OCI-LY3 (cell line): ENCODE measurements at regions not wholly inside any gene's neighbourhood (a gene's known extent, or its start where the extent isn't known, plus 50 kb on each side); places are given as distances from the start of the nearest gene placed in this dataset.

Source experiments
- H2AFZ ChIP-seq: fragments of 200-600, 300-600 bp; shearing (Covaris generic); 2 replicates; pipeline ENCODE4 v1.6.0; 2014; ENCODE audit warnings: antibody characterized with exemption, low read depth, low read length
- H3K27ac ChIP-seq: fragments of 200-600, 300-600 bp; sonication (generic); 2 replicates; pipeline ENCODE4 v1.5.1; 2014; ENCODE audit warnings: mild to moderate bottlenecking, low read length, moderate library complexity, mixed read lengths
- H3K27me3 ChIP-seq: fragments of 200-600, 300-600 bp; sonication (generic); 2 replicates; pipeline ENCODE4 v1.6.1; 2014; ENCODE audit warnings: low read depth, low read length, mixed read lengths
- H3K36me3 ChIP-seq: fragments of 200-600, 300-600 bp; sonication (generic); replicated peaks from 2 replicates; pipeline ENCODE3; 2014; ENCODE audit warnings: low read depth, low read length, mixed read lengths
- H3K4me1 ChIP-seq: fragments of 300-600, 200-600 bp; sonication (generic); 2 replicates; pipeline ENCODE4 v1.6.1; 2014; ENCODE audit warnings: low read length, mixed read lengths
- H3K4me2 ChIP-seq: fragments of 200-600, 300-600 bp; sonication (generic); 2 replicates; pipeline ENCODE4 v1.6.1; 2014; ENCODE audit warnings: low read length, mixed read lengths
- H3K4me3 ChIP-seq: fragments of 300-600, 200-600 bp; sonication (generic); 2 replicates; pipeline ENCODE4 v1.5.1; 2014; ENCODE audit warnings: antibody characterized with exemption, mild to moderate bottlenecking, low read length, moderate library complexity
- H3K79me2 ChIP-seq: fragments of 300-600, 200-600 bp; shearing (Covaris generic); 2 replicates; pipeline ENCODE4 v1.6.1; 2014; ENCODE audit warnings: mild to moderate bottlenecking, low read length, mixed read lengths
- H3K9ac ChIP-seq: fragments of 300-600, 200-600 bp; shearing (Covaris generic); 2 replicates; pipeline ENCODE4 v1.6.0; 2014; ENCODE audit warnings: mild to moderate bottlenecking, low read length, moderate library complexity
- H3K9me3 ChIP-seq: fragments of 200-600, 300-600 bp; shearing (Covaris generic); 2 replicates; pipeline ENCODE4 v1.6.1; 2014; ENCODE audit warnings: low read length, mixed read lengths; ENCODE audit not compliant: insufficient read depth
- H4K20me1 ChIP-seq: fragments of 200-600, 300-600 bp; sonication (generic); 2 replicates; pipeline ENCODE4 v1.6.1; 2016; ENCODE audit warnings: low read length, mixed read lengths; ENCODE audit not compliant: insufficient read depth
- CTCF ChIP-seq: fragments of 200-600, 300-600 bp; sonication (generic); IDR thresholded peaks from 2 replicates; pipeline ENCODE4 v1.5.1; 2014; ENCODE audit warnings: antibody characterized with exemption, low read length, low read depth
- EZH2phosphoT487 ChIP-seq: fragments of 200-600 bp; shearing (Covaris generic); IDR thresholded peaks from 2 replicates; pipeline ENCODE4 v1.6.1; 2018; ENCODE audit warnings: antibody characterized with exemption, mixed run types, low read depth

GRCh38 chr5:97383996-97384395 lies 200.9 kb upstream of the RIOK2 start:
- Histone ChIP-seq H3K79me2 (no peaks in the 10 kb centered on the region), H3K4me2 (no peak overlapping the region), H3K4me3 (no peak overlapping the region), H2AFZ (no peak overlapping the region), H3K4me1 (no peaks in the 10 kb centered on the region), H3K9ac (no peak overlapping the region), H3K27ac (no peak overlapping the region), H3K9me3 (no peaks in the 10 kb centered on the region), H3K27me3 (no peaks in the 10 kb centered on the region), H3K36me3 (no peaks in the 10 kb centered on the region), H4K20me1 (no peaks in the 10 kb centered on the region)
- TF ChIP-seq CTCF = no peak
- no peak for TF ChIP-seq EZH2phosphoT487

GRCh38 chr5:97388794-97389193 lies 205.7 kb upstream of the RIOK2 start:
- Histone ChIP-seq H3K4me3 (no peak overlapping the region), H3K9ac (no peak overlapping the region), H3K4me1 (no peaks in the 10 kb centered on the region), H4K20me1 (no peaks in the 10 kb centered on the region), H3K79me2 (no peaks in the 10 kb centered on the region), H3K36me3 (no peaks in the 10 kb centered on the region), H2AFZ (no peak overlapping the region), H3K27me3 (no peaks in the 10 kb centered on the region), H3K27ac (no peak overlapping the region), H3K9me3 (no peaks in the 10 kb centered on the region), H3K4me2 (no peak overlapping the region)
- no peak for TF ChIP-seq EZH2phosphoT487
- no peak for TF ChIP-seq CTCF

GRCh38 chr5:97400537-97400936 lies 217.5 kb upstream of the RIOK2 start:
- Histone ChIP-seq H3K36me3 (no peaks in the 10 kb centered on the region), H3K27ac (no peak overlapping the region), H3K4me1 (no peaks in the 10 kb centered on the region), H2AFZ (no peak overlapping the region), H3K9me3 (no peaks in the 10 kb centered on the region), H4K20me1 (no peaks in the 10 kb centered on the region), H3K4me2 (no peak overlapping the region), H3K79me2 (no peaks in the 10 kb centered on the region), H3K27me3 (no peaks in the 10 kb centered on the region), H3K4me3 (no peak overlapping the region), H3K9ac (no peak overlapping the region)
- TF ChIP-seq CTCF (no peak), EZH2phosphoT487 (no peak)

- Histone ChIP-seq H3K27ac (no peak overlapping the region), H3K36me3 (no peaks in the 10 kb centered on the region), H3K9ac (no peak overlapping the region), H3K4me2 (no peak overlapping the region), H3K4me1 (no peaks in the 10 kb centered on the region), H2AFZ (no peak overlapping the region), H3K4me3 (no peak overlapping the region), H3K79me2 (no peaks in the 10 kb centered on the region), H3K27me3 (no peaks in the 10 kb centered on the region), H4K20me1 (no peaks in the 10 kb centered on the region), H3K9me3 (no peaks in the 10 kb centered on the region)
- TF ChIP-seq EZH2phosphoT487 (no peak), CTCF (no peak)
These were observed 222.9 kb upstream of the RIOK2 start for GRCh38 chr5:97405941-97406340.
